ENCODE measurements at regions not wholly inside any gene's neighbourhood (a gene's known extent, or its start where the extent isn't known, plus 50 kb on each side); places are given as distances from the start of the nearest gene placed in this dataset.

DNA sequence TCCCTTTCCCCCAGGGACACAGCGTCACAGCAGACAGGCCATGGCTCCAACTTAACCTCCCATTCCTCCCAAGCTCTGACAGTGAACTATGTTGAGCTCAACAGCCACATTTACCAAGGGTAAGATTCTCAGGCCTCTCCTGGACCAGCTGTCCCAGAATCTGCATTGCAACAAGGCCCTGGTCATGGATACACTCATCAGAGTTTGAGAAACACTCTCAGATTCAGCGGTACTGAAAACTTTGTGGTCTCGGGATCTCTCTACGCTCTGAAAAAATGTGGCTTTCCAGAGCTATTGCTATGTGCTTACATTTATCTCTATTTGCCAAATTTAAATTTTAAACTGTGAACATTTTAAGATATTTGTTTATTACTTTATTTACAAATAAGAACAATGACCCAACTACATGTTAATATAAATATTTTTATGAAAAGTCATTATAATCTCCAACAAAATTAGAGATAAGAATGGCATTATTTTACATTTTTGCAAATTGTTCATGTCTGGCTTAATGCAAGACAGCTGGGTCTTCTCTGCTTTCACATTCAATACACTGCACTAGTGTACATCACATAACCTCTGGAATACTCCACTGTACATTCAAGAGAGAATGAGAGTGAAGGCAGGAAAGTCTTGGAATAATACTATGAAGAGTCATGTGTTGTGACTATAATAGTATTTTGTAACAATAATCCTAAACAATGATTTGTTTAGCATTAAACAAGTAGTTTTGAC is 190.9 kb upstream of the PITRM1 start:
- DNase-seq: no peak

GRCh38 chr10:3362394-3362793 is 189.8 kb upstream of the PITRM1 start:
- no peak for DNase-seq

DNA sequence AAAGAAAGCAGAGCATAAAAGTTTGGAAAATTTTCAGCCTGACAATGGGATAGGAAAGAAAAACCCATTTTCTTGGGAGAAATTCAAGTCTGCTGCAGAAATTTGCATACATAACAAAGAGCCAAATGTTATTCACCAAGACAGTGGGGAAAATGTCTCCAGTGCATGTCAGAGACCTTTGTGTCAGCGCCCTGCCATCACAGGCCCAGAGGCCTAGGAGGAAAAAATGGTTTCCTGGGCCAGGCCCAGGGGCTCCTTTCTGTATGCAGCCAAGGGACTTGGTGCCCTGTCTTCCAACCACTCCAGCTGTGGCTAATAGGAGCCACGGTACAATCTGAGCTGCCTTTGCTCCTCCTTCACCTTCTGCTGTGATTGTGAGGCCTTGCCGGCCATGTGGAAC is 189.1 kb upstream of the PITRM1 start:
- DNase-seq: no peak

DNA sequence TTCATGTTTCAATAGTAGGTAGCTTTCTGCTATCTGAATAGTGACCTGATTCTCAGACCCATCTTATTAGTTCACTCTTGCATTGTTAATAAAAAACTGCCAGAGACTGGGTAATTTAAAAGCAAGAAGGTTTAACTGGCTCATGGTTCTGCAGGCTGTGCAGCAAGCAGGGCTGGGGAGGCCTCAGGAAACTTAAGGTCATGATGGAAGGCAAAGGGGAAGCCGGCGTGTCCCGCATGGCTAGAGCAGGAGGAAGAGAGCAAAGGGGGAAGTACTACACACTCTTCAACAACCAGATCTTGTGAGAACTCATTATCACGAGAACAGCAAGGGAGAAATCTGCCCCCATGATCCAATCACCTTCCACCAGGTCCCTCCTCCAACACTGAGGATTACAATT is 185.2 kb upstream of the PITRM1 start:
- DNase-seq: no peak

DNA sequence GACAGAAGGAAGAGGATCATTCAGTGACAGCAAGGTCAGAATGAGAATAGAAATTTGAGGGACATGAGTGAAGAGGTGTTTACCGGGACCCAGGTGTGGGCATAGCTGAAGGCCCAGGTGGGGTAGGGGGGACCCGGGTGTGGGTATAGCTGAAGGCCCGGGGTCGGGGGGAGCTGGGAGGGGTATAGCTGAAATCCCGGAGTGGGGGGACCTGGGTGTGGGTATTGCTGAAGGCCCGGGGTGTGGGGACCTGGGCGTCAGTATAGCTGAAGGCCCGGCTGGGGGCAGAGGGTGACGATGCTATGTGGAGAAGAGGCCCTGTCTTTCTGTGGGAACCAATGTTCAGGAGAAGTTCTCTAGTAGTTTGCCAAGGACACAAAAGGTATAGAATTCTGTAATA is 183.0 kb upstream of the PITRM1 start:
- DNase-seq: no peak

- DNase-seq: no peak
Measured at GRCh38 chr10:3354174-3354900, 181.8 kb upstream of the PITRM1 start.

DNA sequence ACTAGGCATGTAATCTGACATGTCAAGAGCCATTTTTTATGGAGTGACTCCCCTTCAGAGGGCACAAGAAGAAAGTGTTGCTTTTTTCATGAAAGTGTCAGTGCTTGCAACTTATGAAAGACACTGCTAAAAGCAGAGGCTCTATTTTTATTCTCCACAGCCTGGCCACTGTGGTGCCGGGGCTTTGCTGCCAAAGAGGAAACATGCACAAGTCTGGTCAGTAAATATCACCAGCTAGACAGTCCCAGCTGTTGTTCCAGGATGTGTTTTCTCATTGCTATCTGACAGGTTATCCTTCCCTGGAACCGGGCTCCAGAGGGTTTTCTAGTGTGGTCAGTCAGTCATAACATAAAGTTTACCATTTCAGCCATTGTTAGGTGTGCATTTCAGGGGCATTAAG is 180.7 kb upstream of the PITRM1 start:
- no peak for DNase-seq

DNA sequence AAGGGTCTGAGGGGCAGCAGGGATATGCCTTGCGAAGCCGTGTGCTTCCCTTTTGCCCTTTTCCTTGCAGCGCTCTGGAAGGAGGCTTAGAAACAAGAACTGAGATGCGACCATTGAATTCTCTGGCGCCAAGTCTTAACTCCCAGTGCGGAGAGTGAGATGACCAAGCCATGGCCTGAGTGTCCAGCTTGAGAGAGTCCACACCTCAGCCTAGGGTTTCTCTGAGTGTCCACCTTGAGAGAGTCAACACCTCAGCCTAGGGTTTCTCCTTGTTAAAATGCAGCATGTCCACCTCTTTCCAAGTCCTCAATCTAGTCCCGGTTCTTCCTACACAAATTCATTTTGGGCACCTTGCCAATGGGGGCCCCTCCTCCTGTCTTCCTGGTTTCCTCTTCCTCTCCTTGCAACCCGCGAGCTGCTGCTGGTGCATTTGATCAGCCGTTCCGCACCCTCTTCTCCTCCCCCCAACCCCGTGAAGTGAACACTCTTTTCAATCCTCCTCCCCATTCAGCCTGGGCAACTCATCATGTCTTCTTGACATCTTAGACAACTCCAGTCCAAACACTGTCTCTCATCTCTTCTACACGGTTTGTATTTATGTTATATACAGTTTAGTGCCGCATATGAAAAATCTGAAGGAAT is 178.2 kb upstream of the PITRM1 start:
- DNase-seq: no peak

- DNase-seq: no peak
Measured at GRCh38 chr10:3350205-3350604, 177.6 kb upstream of the PITRM1 start.

DNA sequence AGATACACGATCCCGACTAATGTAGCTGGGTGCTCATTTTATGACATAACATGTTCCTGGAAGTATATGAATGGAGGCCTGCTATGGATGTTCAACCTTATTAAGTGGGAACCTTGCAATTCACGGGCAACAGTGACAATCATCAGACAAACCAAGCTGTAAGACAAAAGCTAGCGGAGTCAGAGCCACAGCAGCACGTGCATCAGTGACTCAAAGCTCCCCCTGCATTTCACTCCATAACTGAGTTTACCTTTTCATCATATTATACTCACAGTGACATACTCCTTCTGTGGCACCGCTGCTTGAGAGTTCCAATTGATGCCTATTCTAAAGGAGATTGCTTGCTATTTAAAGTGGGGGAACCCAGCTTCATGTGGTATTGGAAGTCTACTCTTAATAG is 176.0 kb upstream of the PITRM1 start:
- DNase-seq: no peak

DNA sequence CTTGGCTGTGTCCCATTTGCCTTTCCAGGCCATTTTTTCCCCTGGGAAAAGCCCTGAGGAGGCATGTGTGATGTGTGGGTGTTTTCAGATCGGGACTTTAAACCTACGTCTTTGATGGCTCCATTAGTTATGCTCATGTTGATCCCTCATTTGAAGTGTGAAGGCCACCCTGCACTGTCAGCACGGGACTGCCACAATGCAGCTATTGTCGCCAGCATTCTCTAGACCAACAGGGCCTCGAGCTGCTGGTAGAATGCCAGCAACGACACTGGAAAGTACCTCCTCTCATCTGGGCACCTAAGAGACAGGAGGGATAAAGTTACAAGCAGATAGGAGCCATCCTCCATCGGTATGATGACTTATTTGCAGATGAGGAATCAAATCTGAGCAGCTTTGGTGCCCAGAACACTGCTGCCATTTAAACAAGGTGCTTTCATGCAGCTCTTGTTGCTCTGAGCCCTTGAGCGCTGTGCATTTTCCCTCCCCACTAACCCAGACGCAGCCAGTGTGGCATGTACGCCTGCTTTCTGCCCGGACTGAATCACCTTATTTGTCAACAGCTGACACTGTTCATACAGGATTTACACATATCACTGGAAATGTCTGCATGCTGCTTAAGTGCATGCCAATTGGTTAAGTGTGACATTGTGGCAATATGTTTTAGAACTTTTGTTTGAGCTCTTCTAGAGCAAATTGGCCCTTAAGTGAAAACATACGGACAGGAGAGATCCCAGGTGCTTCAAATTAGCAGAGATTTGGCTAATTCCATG is 175.0 kb upstream of the PITRM1 start:
- no peak for DNase-seq

DNA sequence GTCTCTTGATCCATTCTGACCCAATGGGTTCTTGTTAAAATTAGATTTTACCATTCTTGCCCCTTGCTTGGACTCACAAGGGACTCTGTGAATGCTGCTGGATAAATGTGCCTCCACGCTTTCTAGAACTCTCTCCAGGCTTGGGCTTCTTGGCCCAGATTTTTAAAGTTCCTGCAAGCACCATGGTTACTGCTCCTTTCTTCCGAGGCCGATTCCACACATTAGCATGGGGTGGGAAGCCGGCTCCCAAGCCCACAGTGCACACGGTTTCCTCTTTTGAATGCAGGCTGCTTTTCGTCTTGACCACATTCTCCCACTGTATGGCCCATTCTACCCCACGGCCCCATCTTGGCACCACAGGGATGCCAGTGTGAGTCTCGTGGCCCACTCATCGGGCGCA is 174.3 kb upstream of the PITRM1 start:
- no peak for DNase-seq

GRCh38 chr10:3342771-3343170 is 170.2 kb upstream of the PITRM1 start:
- no peak for DNase-seq

- no peak for DNase-seq
Measured at GRCh38 chr10:3340127-3340730, 167.6 kb upstream of the PITRM1 start.

- DNase-seq: no peak
Measured at GRCh38 chr10:3339531-3339950, 167.0 kb upstream of the PITRM1 start.

DNA sequence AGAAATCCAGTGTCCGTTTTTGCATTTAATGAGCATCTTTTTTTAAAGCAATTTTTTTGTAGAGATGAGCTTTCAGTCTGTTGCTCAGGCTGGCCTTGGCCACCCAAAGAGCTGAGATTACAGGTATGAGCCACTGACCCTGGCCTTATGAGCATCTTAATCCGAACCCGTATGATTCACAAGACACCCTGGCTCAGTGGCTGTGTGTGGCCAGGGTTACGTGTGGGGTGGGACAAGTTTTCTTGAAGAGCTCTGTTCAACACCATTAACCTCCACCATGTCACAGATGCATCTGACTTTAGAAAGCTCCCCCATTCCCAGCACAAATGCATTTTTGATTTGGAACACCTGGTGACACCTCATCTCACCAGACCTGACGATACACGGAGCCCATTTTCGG is 166.5 kb upstream of the PITRM1 start:
- no peak for DNase-seq

GRCh38 chr10:3337741-3338140 is 165.2 kb upstream of the PITRM1 start:
- no peak for DNase-seq

DNA sequence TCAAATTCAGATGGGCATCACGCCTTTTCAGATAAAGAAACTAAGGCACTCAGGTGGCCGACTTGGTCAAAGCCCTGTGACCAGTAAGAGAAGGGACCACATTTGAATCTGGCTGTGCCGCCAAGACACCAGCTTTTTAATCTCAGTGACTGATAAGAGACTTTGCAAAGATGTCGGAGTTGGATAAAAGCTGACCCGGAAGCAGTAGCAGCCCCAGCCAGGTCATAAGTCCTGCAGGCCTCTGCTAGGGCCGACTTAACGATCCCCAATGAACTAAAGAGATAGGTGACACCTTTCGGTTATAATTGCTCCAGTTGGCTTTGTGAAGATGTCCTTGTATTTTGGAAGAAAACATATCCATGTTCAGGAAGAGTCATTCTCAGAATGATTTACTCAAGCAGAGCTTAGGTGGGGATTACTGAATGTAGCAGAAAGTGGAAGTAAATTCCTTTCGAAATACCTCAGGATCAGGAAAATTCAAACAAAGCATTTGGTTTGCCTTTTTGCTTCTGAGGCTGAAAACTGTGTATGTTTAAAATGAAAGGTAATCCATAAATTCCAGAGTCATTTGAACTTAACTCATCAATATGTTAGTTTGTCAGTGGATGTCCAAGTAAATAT is 164.2 kb upstream of the PITRM1 start:
- no peak for DNase-seq

DNA sequence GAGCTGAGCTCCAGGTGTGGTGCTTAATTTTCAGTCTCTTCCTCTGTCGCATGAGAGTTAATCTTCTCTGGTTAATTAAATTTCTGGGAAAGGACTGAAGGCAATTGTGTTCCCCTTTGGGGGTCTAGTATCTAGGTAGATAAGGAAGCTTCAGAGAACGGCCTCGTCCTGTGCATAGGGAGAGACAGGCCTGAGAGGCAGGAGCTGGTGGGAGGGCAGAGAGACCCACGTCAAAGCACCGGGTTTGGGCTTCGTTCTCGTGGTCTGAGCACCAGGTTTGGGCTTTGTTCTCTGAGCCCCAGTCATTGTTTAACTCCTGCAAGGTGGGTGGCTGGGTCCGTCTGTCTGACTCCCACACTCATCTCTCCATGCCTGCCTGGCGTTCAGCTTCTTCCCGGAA is 160.8 kb upstream of the PITRM1 start:
- DNase-seq: no peak

- no peak for DNase-seq
Measured at GRCh38 chr10:3331690-3332230, 159.2 kb upstream of the PITRM1 start.

- DNase-seq: no peak
Measured at GRCh38 chr10:3331187-3331586, 158.6 kb upstream of the PITRM1 start.

GRCh38 chr10:3330663-3331062 is 158.1 kb upstream of the PITRM1 start:
- DNase-seq: no peak
